HEK293 (cell line): ENCODE measurements at regions not wholly inside any gene's neighbourhood (a gene's known extent, or its start where the extent isn't known, plus 50 kb on each side); places are given as distances from the start of the nearest gene placed in this dataset.

ENCODE experiments used
- BCL6B ChIP-seq: fragments of 450-650 bp; formaldehyde crosslinking; IDR thresholded peaks from 2 replicates; pipeline ENCODE4 v1.5.1; 2017; ENCODE audit warnings: missing biosample characterization, missing genetic modification characterization
- TCF7L2 ChIP-seq: IDR thresholded peaks from 2 replicates; pipeline ENCODE4 v1.6.1; 2011; ENCODE audit warnings: low read depth, mild to moderate bottlenecking, inconsistent platforms, low read length, moderate library complexity, borderline replicate concordance
- ZBTB17 ChIP-seq: fragments of 450-650 bp; formaldehyde crosslinking; IDR thresholded peaks from 2 replicates; pipeline ENCODE4 v1.5.1; 2016; ENCODE audit warnings: missing biosample characterization, missing genetic modification characterization
- ZBTB48 ChIP-seq: fragments of 450-650 bp; formaldehyde crosslinking; IDR thresholded peaks from 2 replicates; pipeline ENCODE4 v1.5.1; 2016; ENCODE audit warnings: missing biosample characterization, missing genetic modification characterization
- ZNF138 ChIP-seq: fragments of 450-650 bp; formaldehyde crosslinking; IDR thresholded peaks from 2 replicates; pipeline ENCODE4 v1.5.1; 2016; ENCODE audit warnings: missing biosample characterization, missing genetic modification characterization, borderline replicate concordance
- ZNF24 ChIP-seq: fragments of 450-650 bp; formaldehyde crosslinking; IDR thresholded peaks from 2 replicates; pipeline ENCODE4 v1.5.1; 2016; ENCODE audit warnings: missing biosample characterization, missing genetic modification characterization
- ZNF274 ChIP-seq, 2 experiments: fragments of 200-500 bp in 1 of 2; fragments of 450-650 bp in 1 of 2; sonication (Bioruptor generic) in 1 of 2; formaldehyde crosslinking in 1 of 2; IDR thresholded peaks; 2 replicates each; pipeline versions ENCODE4 v1.5.1 to v1.6.1; 2014 to 2016; ENCODE audit warnings: borderline replicate concordance in 1 of 2, inconsistent platforms in 1 of 2, low read length in 1 of 2, missing biosample characterization in 1 of 2, missing genetic modification characterization in 1 of 2
- ZNF449 ChIP-seq: fragments of 450-650 bp; formaldehyde crosslinking; IDR thresholded peaks from 2 replicates; pipeline ENCODE4 v1.5.1; 2017; ENCODE audit warnings: missing biosample characterization, mild to moderate bottlenecking, missing genetic modification characterization, moderate library complexity
- ZNF704 ChIP-seq: fragments of 450-650 bp; formaldehyde crosslinking; IDR thresholded peaks from 2 replicates; pipeline ENCODE4 v1.5.1; 2016; ENCODE audit warnings: missing biosample characterization, missing genetic modification characterization
- ZSCAN16 ChIP-seq: fragments of 450-650 bp; formaldehyde crosslinking; IDR thresholded peaks from 2 replicates; pipeline ENCODE4 v1.5.1; 2016; ENCODE audit warnings: missing biosample characterization, missing genetic modification characterization
- TF ChIP-seq, protein P1 (sequence below): fragments of 450-650 bp; formaldehyde crosslinking; IDR thresholded peaks from 2 replicates; pipeline ENCODE4 v1.5.1; 2016; ENCODE audit warnings: missing biosample characterization, missing genetic modification characterization
- TF ChIP-seq, protein P2 (sequence below): fragments of 450-650 bp; formaldehyde crosslinking; IDR thresholded peaks from 2 replicates; pipeline ENCODE4 v1.5.1; 2016; ENCODE audit warnings: missing biosample characterization, missing genetic modification characterization, low read depth
- TF ChIP-seq, protein P3 (sequence below): fragments of 450-650 bp; formaldehyde crosslinking; IDR thresholded peaks from 2 replicates; pipeline ENCODE4 v1.5.1; 2017; ENCODE audit warnings: missing biosample characterization, missing genetic modification characterization
- TF ChIP-seq, protein P4 (sequence below): fragments of 450-650 bp; formaldehyde crosslinking; IDR thresholded peaks from 2 replicates; pipeline ENCODE4 v1.5.1; 2016; ENCODE audit warnings: missing biosample characterization, missing genetic modification characterization

DNA sequence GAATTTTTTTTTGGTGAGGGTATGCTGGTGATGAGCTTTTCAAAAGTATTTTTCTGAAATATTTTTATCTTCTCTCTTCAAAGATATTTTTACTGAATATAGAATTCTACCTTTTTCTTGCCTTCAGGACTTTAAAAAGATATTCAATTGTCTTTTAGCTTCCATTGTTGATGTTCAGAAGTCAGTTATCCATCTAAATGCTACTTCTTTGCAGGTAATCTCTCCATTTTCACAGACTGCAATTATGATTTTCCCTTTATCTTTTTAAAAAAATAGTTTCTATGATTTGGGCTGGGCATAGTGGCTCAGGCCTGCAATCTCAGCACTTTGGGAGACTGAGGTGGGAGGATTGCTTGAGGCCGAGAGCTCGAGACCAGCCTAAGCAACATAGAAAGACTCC is 222.4 kb downstream of the IL20RB start:
- TF ChIP-seq, protein P1, sequence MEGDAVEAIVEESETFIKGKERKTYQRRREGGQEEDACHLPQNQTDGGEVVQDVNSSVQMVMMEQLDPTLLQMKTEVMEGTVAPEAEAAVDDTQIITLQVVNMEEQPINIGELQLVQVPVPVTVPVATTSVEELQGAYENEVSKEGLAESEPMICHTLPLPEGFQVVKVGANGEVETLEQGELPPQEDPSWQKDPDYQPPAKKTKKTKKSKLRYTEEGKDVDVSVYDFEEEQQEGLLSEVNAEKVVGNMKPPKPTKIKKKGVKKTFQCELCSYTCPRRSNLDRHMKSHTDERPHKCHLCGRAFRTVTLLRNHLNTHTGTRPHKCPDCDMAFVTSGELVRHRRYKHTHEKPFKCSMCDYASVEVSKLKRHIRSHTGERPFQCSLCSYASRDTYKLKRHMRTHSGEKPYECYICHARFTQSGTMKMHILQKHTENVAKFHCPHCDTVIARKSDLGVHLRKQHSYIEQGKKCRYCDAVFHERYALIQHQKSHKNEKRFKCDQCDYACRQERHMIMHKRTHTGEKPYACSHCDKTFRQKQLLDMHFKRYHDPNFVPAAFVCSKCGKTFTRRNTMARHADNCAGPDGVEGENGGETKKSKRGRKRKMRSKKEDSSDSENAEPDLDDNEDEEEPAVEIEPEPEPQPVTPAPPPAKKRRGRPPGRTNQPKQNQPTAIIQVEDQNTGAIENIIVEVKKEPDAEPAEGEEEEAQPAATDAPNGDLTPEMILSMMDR (tag by site-specific recombination): no peak
- no peak for TF ChIP-seq ZNF138 (tag by site-specific recombination)
- TF ChIP-seq, protein P2, sequence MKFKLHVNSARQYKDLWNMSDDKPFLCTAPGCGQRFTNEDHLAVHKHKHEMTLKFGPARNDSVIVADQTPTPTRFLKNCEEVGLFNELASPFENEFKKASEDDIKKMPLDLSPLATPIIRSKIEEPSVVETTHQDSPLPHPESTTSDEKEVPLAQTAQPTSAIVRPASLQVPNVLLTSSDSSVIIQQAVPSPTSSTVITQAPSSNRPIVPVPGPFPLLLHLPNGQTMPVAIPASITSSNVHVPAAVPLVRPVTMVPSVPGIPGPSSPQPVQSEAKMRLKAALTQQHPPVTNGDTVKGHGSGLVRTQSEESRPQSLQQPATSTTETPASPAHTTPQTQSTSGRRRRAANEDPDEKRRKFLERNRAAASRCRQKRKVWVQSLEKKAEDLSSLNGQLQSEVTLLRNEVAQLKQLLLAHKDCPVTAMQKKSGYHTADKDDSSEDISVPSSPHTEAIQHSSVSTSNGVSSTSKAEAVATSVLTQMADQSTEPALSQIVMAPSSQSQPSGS: no peak
- no peak for TF ChIP-seq BCL6B
- TF ChIP-seq ZNF449 (tag by site-specific recombination): no peak
- TF ChIP-seq ZSCAN16 (tag by site-specific recombination): no peak
- TF ChIP-seq TCF7L2: no peak
- TF ChIP-seq ZNF274 (IDR thresholded peaks at IDR 0.05; ENCODE audit: low read length): no peak
- TF ChIP-seq ZNF274 (tag by site-specific recombination; IDR thresholded peaks at IDR 0.05; ENCODE audit: borderline replicate concordance): no peak
- no peak for TF ChIP-seq ZBTB17
- TF ChIP-seq ZNF704: no peak
- no peak for TF ChIP-seq ZNF24
- TF ChIP-seq, protein P3, sequence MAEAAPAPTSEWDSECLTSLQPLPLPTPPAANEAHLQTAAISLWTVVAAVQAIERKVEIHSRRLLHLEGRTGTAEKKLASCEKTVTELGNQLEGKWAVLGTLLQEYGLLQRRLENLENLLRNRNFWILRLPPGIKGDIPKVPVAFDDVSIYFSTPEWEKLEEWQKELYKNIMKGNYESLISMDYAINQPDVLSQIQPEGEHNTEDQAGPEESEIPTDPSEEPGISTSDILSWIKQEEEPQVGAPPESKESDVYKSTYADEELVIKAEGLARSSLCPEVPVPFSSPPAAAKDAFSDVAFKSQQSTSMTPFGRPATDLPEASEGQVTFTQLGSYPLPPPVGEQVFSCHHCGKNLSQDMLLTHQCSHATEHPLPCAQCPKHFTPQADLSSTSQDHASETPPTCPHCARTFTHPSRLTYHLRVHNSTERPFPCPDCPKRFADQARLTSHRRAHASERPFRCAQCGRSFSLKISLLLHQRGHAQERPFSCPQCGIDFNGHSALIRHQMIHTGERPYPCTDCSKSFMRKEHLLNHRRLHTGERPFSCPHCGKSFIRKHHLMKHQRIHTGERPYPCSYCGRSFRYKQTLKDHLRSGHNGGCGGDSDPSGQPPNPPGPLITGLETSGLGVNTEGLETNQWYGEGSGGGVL: no peak
- no peak for TF ChIP-seq ZBTB48 (tag by site-specific recombination)
- TF ChIP-seq, protein P4, sequence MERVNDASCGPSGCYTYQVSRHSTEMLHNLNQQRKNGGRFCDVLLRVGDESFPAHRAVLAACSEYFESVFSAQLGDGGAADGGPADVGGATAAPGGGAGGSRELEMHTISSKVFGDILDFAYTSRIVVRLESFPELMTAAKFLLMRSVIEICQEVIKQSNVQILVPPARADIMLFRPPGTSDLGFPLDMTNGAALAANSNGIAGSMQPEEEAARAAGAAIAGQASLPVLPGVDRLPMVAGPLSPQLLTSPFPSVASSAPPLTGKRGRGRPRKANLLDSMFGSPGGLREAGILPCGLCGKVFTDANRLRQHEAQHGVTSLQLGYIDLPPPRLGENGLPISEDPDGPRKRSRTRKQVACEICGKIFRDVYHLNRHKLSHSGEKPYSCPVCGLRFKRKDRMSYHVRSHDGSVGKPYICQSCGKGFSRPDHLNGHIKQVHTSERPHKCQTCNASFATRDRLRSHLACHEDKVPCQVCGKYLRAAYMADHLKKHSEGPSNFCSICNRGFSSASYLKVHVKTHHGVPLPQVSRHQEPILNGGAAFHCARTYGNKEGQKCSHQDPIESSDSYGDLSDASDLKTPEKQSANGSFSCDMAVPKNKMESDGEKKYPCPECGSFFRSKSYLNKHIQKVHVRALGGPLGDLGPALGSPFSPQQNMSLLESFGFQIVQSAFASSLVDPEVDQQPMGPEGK: no peak
